ENCODE measurements at regions not wholly inside any gene's neighbourhood (a gene's known extent, or its start where the extent isn't known, plus 50 kb on each side); places are given as distances from the start of the nearest gene placed in this dataset.
A peak's percentile ranks its signal among the peaks of the same experiment; 100 is the strongest.

DNA sequence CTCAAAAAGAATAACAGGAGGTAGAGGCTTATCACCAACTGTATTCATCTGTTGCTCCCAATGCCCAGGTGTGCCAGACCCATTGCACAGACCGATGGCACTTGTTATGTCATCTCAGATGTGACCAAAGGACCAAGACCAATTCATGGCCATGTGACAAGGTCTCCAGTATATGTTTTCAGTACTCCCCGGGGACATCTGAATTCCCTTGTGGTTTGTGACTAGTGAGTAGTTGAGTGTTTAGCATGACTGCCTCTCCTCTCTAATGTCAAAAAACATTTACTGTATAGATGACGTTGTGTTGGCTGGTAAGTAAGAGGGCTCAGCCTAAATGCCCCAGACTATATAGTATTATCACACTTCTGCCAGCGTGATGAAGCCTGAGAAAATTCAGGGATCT is 202.1 kb upstream of the SMIM30 start:
- DNase-seq (ENCODE audit: unreplicated experiment) = no peak
- Mint-ChIP-seq H3K36me3 (ENCODE audit: insufficient read depth, unreplicated experiment) (no peaks in the 10 kb centered on the region), H3K4me3 (ENCODE audit: unreplicated experiment) (no peak overlapping the region), H3K27me3 (ENCODE audit: insufficient read depth, unreplicated experiment) (no peaks in the 10 kb centered on the region), H3K27ac (ENCODE audit: low read depth, unreplicated experiment) (no peak overlapping the region), H3K4me1 (ENCODE audit: insufficient read depth, unreplicated experiment) (peaks cover 6% of the 10 kb centered on the region), H3K9me3 (ENCODE audit: unreplicated experiment) (no peaks in the 10 kb centered on the region)
- TF ChIP-seq, protein P1, sequence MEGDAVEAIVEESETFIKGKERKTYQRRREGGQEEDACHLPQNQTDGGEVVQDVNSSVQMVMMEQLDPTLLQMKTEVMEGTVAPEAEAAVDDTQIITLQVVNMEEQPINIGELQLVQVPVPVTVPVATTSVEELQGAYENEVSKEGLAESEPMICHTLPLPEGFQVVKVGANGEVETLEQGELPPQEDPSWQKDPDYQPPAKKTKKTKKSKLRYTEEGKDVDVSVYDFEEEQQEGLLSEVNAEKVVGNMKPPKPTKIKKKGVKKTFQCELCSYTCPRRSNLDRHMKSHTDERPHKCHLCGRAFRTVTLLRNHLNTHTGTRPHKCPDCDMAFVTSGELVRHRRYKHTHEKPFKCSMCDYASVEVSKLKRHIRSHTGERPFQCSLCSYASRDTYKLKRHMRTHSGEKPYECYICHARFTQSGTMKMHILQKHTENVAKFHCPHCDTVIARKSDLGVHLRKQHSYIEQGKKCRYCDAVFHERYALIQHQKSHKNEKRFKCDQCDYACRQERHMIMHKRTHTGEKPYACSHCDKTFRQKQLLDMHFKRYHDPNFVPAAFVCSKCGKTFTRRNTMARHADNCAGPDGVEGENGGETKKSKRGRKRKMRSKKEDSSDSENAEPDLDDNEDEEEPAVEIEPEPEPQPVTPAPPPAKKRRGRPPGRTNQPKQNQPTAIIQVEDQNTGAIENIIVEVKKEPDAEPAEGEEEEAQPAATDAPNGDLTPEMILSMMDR (IDR thresholded peaks at IDR 0.05; ENCODE audit: unreplicated experiment) = no peak
- intact Hi-C loops (cut with micrococcal nuclease) = no loop called here
- BruUV-seq (replicated peaks) = no TSS peak
- ChIA-PET CTCF (no interaction called here), POLR2A (no interaction called here)

DNA sequence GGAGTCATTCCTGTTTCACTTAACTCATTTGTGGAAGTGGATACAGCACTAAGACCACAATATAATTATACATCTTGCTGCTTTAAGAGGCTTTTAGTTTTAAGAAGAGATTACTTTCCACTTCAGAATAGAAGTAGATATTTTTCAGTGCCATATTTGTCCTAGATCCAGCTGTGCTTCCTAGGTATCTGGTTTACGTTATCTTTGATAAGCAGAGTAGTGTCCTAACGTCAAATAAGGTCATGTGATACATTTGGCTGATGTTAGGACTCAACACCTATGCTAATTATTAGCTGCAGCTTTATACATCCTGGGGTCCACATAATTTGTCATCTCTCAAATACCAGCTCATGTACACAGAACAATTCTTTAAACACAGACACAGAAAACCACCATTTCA is 196.2 kb upstream of the SMIM30 start:
- no TSS peak for BruUV-seq (replicated peaks)
- no peak overlapping the region for H3K4me3 Mint-ChIP-seq (ENCODE audit: unreplicated experiment)

DNA sequence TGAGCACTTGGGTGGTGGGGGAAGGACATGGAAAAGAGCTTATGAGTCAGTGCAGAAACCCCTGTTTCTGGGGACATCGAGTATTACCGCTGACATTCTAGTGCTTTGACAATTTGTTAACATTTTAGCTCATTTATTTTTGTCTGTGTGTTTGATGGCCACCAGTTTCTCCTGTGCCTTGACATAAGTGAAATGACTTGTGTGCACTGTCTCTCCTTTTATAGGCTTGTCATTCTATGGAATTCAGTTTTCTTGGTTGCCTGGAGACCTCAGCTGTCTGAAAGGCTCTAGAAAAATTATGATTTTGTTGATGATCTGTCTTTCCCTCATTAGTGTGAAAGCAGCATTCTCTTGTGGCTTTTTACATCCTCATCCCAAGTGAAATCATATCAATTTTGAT is 190.0 kb upstream of the SMIM30 start:
- intact Hi-C loops (cut with micrococcal nuclease) = no loop called here
- no peak for DNase-seq (ENCODE audit: unreplicated experiment)
- TF ChIP-seq, protein P1 (IDR thresholded peaks at IDR 0.05; ENCODE audit: unreplicated experiment) = no peak
- H3K27ac Mint-ChIP-seq (ENCODE audit: low read depth, unreplicated experiment) = no peak overlapping the region
- H3K36me3 Mint-ChIP-seq (ENCODE audit: insufficient read depth, unreplicated experiment) = no peaks in the 10 kb centered on the region
- no peaks in the 10 kb centered on the region for H3K4me1 Mint-ChIP-seq (ENCODE audit: insufficient read depth, unreplicated experiment)
- POLR2A ChIA-PET = no interaction called here
- no TSS peak for BruUV-seq (replicated peaks)
- CTCF ChIA-PET = interaction anchor here (0.5 to 1.1 kb wide), 2 partner anchors 27 to 102 kb away, joined by 3 read pairs; no protein-coding TSS in a partner anchor
- H3K4me3 Mint-ChIP-seq (ENCODE audit: unreplicated experiment) = no peak overlapping the region
- no peaks in the 10 kb centered on the region for H3K27me3 Mint-ChIP-seq (ENCODE audit: insufficient read depth, unreplicated experiment)
- no peaks in the 10 kb centered on the region for H3K9me3 Mint-ChIP-seq (ENCODE audit: unreplicated experiment)

More for the DNA sequence above, 196.2 kb upstream of the SMIM30 start:
- ChIA-PET POLR2A (interaction anchor here (0.9 kb wide), 1 partner anchor 11 kb away, joined by 3 read pairs; no protein-coding TSS in a partner anchor), CTCF (interaction anchor here (0.5 kb wide), 1 partner anchor 1922 kb away, joined by 4 read pairs; no protein-coding TSS in a partner anchor)
- intact Hi-C loops (cut with micrococcal nuclease) = no loop called here
- no peak for DNase-seq (ENCODE audit: unreplicated experiment)
- Mint-ChIP-seq H3K9me3 (ENCODE audit: unreplicated experiment) (no peaks in the 10 kb centered on the region), H3K27ac (ENCODE audit: low read depth, unreplicated experiment) (no peak overlapping the region), H3K27me3 (ENCODE audit: insufficient read depth, unreplicated experiment) (no peaks in the 10 kb centered on the region), H3K36me3 (ENCODE audit: insufficient read depth, unreplicated experiment) (no peaks in the 10 kb centered on the region), H3K4me1 (ENCODE audit: insufficient read depth, unreplicated experiment) (no peaks in the 10 kb centered on the region)
- TF ChIP-seq, protein P1 (IDR thresholded peaks at IDR 0.05; ENCODE audit: unreplicated experiment) = no peak

DNA sequence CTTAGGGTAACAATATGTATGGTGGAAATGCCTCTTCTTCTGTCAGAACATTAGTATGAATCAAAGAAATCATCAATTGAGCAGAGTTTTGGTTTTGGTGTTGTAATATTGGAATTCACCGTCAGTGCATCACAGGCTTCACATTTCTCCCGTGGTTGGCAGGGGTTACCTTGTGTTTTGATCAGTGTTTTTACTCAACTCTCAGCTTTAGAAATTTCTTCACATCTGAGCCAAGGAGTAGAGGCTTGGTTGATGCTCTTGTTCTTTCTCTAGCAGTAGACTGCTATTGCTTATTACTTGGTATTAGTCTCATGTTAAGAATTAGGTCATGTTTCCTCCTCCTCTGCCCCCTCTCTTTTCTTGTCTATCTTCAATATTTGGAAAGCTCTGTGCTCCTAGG is 188.8 kb upstream of the SMIM30 start:
- BruUV-seq (replicated peaks) = no TSS peak
- ChIA-PET POLR2A (no interaction called here), CTCF (interaction anchor here (0.6 to 1.0 kb wide), 3 partner anchors 11 to 401 kb away, joined by 3 to 4 read pairs (median 3); no protein-coding TSS in a partner anchor)
- H3K9me3 Mint-ChIP-seq (ENCODE audit: unreplicated experiment) = no peaks in the 10 kb centered on the region
- no peaks in the 10 kb centered on the region for H3K36me3 Mint-ChIP-seq (ENCODE audit: insufficient read depth, unreplicated experiment)
- H3K27ac Mint-ChIP-seq (ENCODE audit: low read depth, unreplicated experiment) = no peak overlapping the region
- H3K27me3 Mint-ChIP-seq (ENCODE audit: insufficient read depth, unreplicated experiment) = no peaks in the 10 kb centered on the region
- TF ChIP-seq, protein P1 (IDR thresholded peaks at IDR 0.05; ENCODE audit: unreplicated experiment) = no peak
- no peaks in the 10 kb centered on the region for H3K4me1 Mint-ChIP-seq (ENCODE audit: insufficient read depth, unreplicated experiment)
- DNase-seq (ENCODE audit: unreplicated experiment) = peak; percentile 18
- intact Hi-C loops (cut with micrococcal nuclease) = no loop called here
- H3K4me3 Mint-ChIP-seq (ENCODE audit: unreplicated experiment) = no peak overlapping the region
